GM12874 (cell line): ENCODE measurements at regions not wholly inside any gene's neighbourhood (a gene's known extent, or its start where the extent isn't known, plus 50 kb on each side); places are given as distances from the start of the nearest gene placed in this dataset.

Experiments
- CTCF ChIP-seq: IDR thresholded peaks from 2 replicates; pipeline ENCODE4 v1.5.1; 2011; ENCODE audit warnings: low read depth, mild to moderate bottlenecking, control low read depth, low read length, moderate library complexity; ENCODE audit not compliant: insufficient read depth

GRCh38 chr16:86080131-86080875, 181.3 kb downstream of the IRF8 start:
- TF ChIP-seq CTCF: no peak

GRCh38 chr16:86080982-86081381, 182.0 kb downstream of the IRF8 start:
- TF ChIP-seq CTCF: no peak

DNA sequence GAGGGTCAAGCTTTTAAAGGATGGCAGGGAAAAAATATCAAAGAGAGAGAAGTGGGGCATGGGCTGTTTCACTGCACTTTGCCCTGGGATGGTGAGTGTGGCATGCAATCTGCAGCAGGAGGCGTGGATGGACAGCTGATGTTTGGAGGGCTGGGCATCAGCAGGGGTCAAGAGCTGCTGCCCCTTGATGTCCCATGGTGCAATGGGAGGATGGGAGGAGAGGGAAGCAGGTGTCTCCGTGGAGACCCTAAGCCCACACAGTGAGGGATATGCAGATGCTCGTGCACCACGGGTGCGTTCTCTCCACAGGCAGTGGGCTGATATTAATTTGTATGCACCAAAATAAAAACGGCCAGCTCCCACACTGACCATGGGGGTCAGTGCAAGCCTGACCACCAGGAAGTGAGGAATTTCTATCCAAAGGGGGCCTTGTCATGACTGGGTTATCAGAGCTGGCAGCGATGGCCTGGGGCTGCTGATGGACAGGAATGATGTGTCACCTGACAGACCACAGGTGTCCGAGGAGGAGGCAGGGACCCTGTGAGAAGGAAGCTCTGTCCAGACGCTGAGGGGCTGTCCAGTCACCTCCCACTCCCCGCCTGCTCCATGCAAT, 183.6 kb downstream of the IRF8 start:
- TF ChIP-seq CTCF: no peak

DNA sequence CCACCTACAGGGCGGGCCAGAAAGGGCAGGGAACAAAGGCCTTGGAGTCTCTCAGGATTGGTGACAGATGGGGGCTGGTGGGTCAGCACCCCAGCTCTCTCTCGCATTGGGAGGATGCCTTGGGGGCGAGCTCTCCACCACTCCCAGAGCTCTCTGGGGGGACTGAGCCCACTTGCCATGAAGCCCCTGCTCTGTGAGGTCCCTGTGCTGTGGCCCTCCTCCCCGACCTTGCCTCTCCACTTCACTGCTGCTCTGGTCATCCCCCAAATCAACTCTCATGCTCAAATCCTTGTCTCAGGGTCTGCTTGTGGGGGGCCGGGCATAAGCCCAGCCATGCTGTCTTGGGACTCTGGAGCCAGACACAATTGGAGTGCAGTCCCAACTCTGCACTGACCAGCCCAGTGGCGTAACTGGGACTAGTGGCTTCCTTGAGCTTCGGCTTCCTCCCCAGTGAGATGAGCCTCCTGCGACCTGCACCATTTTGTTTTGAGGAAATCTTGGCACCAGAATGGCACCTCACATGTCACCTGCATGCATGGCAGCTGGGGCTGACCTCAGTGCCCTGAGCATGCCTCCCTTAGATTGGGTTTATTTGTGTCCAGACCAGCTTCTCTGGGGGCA, 184.5 kb downstream of the IRF8 start:
- no peak for TF ChIP-seq CTCF

DNA sequence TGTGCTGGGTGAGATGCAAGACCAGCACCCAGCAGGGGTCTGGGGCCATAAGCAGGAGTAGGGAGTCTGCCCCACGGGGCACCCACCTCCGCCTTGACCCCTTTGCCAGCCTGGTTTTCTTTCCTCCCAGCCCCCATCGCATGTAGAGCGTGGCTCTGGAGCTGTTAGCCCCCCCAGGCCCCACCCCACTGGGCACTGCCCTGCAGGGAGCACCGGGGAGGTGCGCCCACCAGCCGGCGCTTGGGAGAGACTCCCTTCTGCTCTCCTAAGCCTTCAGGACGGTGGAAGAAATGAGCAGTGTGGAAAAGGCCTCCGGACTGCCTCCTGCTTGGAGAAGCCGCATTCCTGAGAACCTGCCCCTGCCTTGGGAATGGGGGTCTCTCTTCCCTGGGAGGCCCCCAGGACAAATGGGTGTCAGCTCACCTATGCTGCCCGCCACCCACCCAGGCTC, 186.2 kb downstream of the IRF8 start:
- TF ChIP-seq CTCF: no peak

DNA sequence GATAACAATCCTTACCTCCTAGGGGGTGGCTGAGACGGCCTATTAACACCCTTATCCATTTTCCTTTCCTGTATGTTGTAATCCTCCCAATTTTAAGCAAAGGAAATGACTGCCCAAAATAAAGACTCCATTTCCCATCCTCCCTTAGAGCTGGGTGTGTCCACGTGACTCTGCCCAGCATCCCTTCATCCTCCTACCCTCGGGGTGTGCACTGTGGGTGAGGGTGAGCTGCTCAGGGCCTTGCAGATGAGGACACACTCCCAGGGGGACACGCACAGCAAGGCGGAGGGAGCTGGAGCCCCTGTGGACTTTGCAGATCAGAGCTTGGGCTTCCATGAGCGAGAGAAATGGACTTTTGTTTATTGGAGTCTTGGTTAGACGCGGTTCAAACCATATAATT, 186.8 kb downstream of the IRF8 start:
- no peak for TF ChIP-seq CTCF

- no peak for TF ChIP-seq CTCF
These were observed 187.5 kb downstream of the IRF8 start for GRCh38 chr16:86086471-86086870.
